ENCODE measurements at regions not wholly inside any gene's neighbourhood (a gene's known extent, or its start where the extent isn't known, plus 50 kb on each side); places are given as distances from the start of the nearest gene placed in this dataset.

DNA sequence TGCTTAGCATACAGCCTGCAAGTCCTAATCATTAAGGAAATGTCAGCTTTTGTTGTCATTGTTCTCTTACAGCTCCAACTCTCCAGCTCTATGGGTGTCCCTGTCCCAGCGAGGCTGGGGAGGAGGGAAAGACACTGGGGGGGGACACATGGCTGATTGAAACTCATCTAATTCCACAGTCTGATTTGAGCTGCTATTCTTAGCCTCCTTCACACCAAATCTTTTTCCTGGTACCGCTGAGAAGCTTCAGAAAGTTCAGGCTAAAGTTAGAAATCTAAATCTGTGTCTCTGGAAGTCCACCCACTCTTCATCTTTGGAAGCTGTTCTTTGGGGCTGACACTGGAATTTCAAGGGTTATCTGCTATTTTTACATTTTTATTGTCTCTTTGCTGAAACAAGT is 61.3 kb upstream of the RASGRP1 start:
- TF ChIP-seq CSDC2 (CRISPR knock-in tag; IDR thresholded peaks at IDR 0.05) (no peak), BACH2 (CRISPR knock-in tag; IDR thresholded peaks at IDR 0.05; ENCODE audit: borderline replicate concordance) (no peak), ZFP30 (CRISPR knock-in tag; IDR thresholded peaks at IDR 0.05) (no peak), ISL1 (CRISPR knock-in tag; IDR thresholded peaks at IDR 0.05) (no peak), OSR1 (CRISPR knock-in tag; IDR thresholded peaks at IDR 0.05) (no peak), ZNF565 (CRISPR knock-in tag; conservative IDR thresholded peaks at IDR 0.05; ENCODE audit: low read depth) (no peak), GLIS3 (CRISPR knock-in tag; IDR thresholded peaks at IDR 0.05) (no peak), RARB (CRISPR knock-in tag; IDR thresholded peaks at IDR 0.05) (no peak), SNAI2 (CRISPR knock-in tag; IDR thresholded peaks at IDR 0.05) (no peak), TSHZ2 (CRISPR knock-in tag; IDR thresholded peaks at IDR 0.05) (no peak)
- ATAC-seq: no peak

DNA sequence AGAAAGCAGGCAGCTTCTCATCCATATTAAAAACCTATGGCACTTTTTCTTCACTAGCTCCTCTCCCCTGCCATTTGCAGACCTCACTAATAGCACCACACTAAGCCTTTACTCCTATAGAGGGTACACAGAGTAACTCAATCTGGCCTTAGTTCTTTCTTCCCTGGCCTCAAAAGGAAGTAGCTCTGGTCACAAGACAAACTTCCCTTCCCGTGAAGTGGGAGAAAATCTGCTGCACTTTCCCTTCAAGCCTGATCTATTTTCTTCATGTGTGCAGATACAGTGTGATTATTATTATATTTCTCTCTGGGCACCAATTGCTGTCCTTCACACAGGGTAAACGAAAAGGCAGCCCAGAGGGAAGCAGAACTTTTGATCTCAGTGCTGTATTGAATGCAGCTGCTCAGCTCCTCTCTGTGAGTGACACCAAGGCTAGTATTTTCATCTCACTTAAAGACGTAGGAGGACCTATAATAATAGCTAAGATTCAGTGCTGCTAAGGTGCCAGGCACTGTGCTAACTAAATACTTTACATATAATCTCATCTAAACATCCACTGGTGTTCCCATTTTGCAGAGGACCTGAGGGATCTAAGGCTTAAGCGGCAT is 61.9 kb upstream of the RASGRP1 start:
- TF ChIP-seq PATZ1 (CRISPR knock-in tag; IDR thresholded peaks at IDR 0.05; ENCODE audit: borderline replicate concordance) (no peak), TOX (CRISPR knock-in tag; IDR thresholded peaks at IDR 0.05; ENCODE audit: borderline replicate concordance) (no peak), OSR1 (CRISPR knock-in tag; IDR thresholded peaks at IDR 0.05) (no peak), ESRRG (CRISPR knock-in tag; IDR thresholded peaks at IDR 0.05) (no peak), SNAI2 (CRISPR knock-in tag; IDR thresholded peaks at IDR 0.05) (no peak), TCF4 (CRISPR knock-in tag; IDR thresholded peaks at IDR 0.05; ENCODE audit: borderline replicate concordance) (no peak), ZC3H10 (CRISPR knock-in tag; IDR thresholded peaks at IDR 0.05) (no peak), TSHZ2 (CRISPR knock-in tag; IDR thresholded peaks at IDR 0.05) (no peak), ZNF8 (CRISPR knock-in tag; IDR thresholded peaks at IDR 0.05) (no peak), ZFP30 (CRISPR knock-in tag; IDR thresholded peaks at IDR 0.05) (no peak), ARNTL (CRISPR knock-in tag; IDR thresholded peaks at IDR 0.05; ENCODE audit: borderline replicate concordance, low read depth) (no peak), CSDC2 (CRISPR knock-in tag; IDR thresholded peaks at IDR 0.05) (no peak), POU6F1 (CRISPR knock-in tag; IDR thresholded peaks at IDR 0.05; ENCODE audit: borderline replicate concordance, low read depth) (no peak)
- TF ChIP-seq, protein P1, sequence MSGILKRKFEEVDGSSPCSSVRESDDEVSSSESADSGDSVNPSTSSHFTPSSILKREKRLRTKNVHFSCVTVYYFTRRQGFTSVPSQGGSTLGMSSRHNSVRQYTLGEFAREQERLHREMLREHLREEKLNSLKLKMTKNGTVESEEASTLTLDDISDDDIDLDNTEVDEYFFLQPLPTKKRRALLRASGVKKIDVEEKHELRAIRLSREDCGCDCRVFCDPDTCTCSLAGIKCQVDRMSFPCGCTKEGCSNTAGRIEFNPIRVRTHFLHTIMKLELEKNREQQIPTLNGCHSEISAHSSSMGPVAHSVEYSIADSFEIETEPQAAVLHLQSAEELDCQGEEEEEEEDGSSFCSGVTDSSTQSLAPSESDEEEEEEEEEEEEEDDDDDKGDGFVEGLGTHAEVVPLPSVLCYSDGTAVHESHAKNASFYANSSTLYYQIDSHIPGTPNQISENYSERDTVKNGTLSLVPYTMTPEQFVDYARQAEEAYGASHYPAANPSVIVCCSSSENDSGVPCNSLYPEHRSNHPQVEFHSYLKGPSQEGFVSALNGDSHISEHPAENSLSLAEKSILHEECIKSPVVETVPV (CRISPR knock-in tag; IDR thresholded peaks at IDR 0.05): no peak
- TF ChIP-seq, protein P2, sequence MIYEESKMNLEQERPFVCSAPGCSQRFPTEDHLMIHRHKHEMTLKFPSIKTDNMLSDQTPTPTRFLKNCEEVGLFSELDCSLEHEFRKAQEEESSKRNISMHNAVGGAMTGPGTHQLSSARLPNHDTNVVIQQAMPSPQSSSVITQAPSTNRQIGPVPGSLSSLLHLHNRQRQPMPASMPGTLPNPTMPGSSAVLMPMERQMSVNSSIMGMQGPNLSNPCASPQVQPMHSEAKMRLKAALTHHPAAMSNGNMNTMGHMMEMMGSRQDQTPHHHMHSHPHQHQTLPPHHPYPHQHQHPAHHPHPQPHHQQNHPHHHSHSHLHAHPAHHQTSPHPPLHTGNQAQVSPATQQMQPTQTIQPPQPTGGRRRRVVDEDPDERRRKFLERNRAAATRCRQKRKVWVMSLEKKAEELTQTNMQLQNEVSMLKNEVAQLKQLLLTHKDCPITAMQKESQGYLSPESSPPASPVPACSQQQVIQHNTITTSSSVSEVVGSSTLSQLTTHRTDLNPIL (CRISPR knock-in tag; IDR thresholded peaks at IDR 0.05; ENCODE audit: low read depth): no peak
- no peak for ATAC-seq
